Stomach smooth muscle (tissue), 2 donors: ENCODE measurements at regions not wholly inside any gene's neighbourhood (a gene's known extent, or its start where the extent isn't known, plus 50 kb on each side); places are given as distances from the start of the nearest gene placed in this dataset.

ENCODE experiments used
- H3K27ac ChIP-seq: one replicate; pipeline ENCODE4 v1.7.0; 2013; ENCODE audit warnings: mild to moderate bottlenecking, low read length, inconsistent platforms
- H3K27me3 ChIP-seq, 2 donors: one replicate each; pipeline ENCODE4 v1.7.0; 2013; ENCODE audit warnings: low read length in 2 of 2; ENCODE audit not compliant: insufficient read depth in 2 of 2, control insufficient read depth in 1 of 2
- H3K36me3 ChIP-seq, 2 donors: one replicate each; pipeline ENCODE4 v1.7.0; 2013; ENCODE audit warnings: low read length in 2 of 2; ENCODE audit not compliant: control insufficient read depth in 2 of 2, insufficient read depth in 2 of 2
- H3K4me1 ChIP-seq: one replicate; pipeline ENCODE4 v1.7.0; 2013; ENCODE audit warnings: low read length; ENCODE audit not compliant: control insufficient read depth, insufficient read depth
- H3K4me3 ChIP-seq, 2 donors: one replicate each; pipeline ENCODE4 v1.7.0; 2013; ENCODE audit warnings: low read length in 2 of 2
- H3K9ac ChIP-seq, 2 donors: one replicate each; pipeline ENCODE4 v1.7.0; 2013; ENCODE audit warnings: low read length in 2 of 2, mild to moderate bottlenecking in 1 of 2
- H3K9me3 ChIP-seq, 2 donors: one replicate each; pipeline ENCODE4 v1.7.0; 2013; ENCODE audit warnings: low read length in 2 of 2; ENCODE audit not compliant: control insufficient read depth in 2 of 2
- donor health status: healthy.
- donor health status: Pancreatic carcinoma.

GRCh38 chr14:58697930-58698642 lies 60.3 kb downstream of the DACT1 start:
- Histone ChIP-seq H3K27me3 (no peaks in the 10 kb centered on the region), H3K4me3 (no peak overlapping the region), H3K36me3 (no peaks in the 10 kb centered on the region), H3K4me1 (peaks cover 3% of the 10 kb centered on the region), H3K9ac (no peak overlapping the region), H3K27ac (no peak overlapping the region), H3K9me3 (no peaks in the 10 kb centered on the region)

GRCh38 chr14:58699681-58700205 lies 62.0 kb downstream of the DACT1 start:
- Histone ChIP-seq H3K27me3 (no peaks in the 10 kb centered on the region), H3K9ac (no peak overlapping the region), H3K4me3 (no peak overlapping the region), H3K4me1 (peaks cover 3% of the 10 kb centered on the region), H3K9me3 (no peaks in the 10 kb centered on the region), H3K27ac (no peak overlapping the region), H3K36me3 (no peaks in the 10 kb centered on the region)

- Histone ChIP-seq H3K9ac (no peak overlapping the region), H3K9me3 (no peaks in the 10 kb centered on the region), H3K27ac (no peak overlapping the region), H3K4me1 (peaks cover 3% of the 10 kb centered on the region), H3K36me3 (no peaks in the 10 kb centered on the region), H3K4me3 (no peak overlapping the region), H3K27me3 (no peaks in the 10 kb centered on the region)
Observed at GRCh38 chr14:58701156-58701555, 63.4 kb downstream of the DACT1 start.

GRCh38 chr14:58701604-58702003 lies 63.8 kb downstream of the DACT1 start:
- Histone ChIP-seq H3K4me1 (peaks cover 3% of the 10 kb centered on the region), H3K9me3 (no peaks in the 10 kb centered on the region), H3K4me3 (no peak overlapping the region), H3K27ac (no peak overlapping the region), H3K27me3 (no peaks in the 10 kb centered on the region), H3K36me3 (no peaks in the 10 kb centered on the region), H3K9ac (no peak overlapping the region)

GRCh38 chr14:58702441-58703160 lies 64.8 kb downstream of the DACT1 start:
- Histone ChIP-seq H3K36me3 (no peaks in the 10 kb centered on the region), H3K9me3 (no peaks in the 10 kb centered on the region), H3K9ac (no peak overlapping the region), H3K4me1 (peaks cover 3% of the 10 kb centered on the region), H3K4me3 (no peak overlapping the region), H3K27ac (no peak overlapping the region), H3K27me3 (no peaks in the 10 kb centered on the region)

- Histone ChIP-seq H3K27me3 (no peaks in the 10 kb centered on the region), H3K27ac (no peak overlapping the region), H3K4me1 (peaks cover 3% of the 10 kb centered on the region), H3K36me3 (no peaks in the 10 kb centered on the region), H3K4me3 (no peak overlapping the region), H3K9ac (no peak overlapping the region), H3K9me3 (no peaks in the 10 kb centered on the region)
Observed at GRCh38 chr14:58703161-58703506, 65.4 kb downstream of the DACT1 start.

GRCh38 chr14:58705066-58705465 lies 67.3 kb downstream of the DACT1 start:
- peaks cover 0 to under 1% of the 10 kb centered on the region in 2 donors for H3K27me3 ChIP-seq
- no peak overlapping the region for H3K27ac ChIP-seq
- no peaks in the 10 kb centered on the region for H3K36me3 ChIP-seq
- H3K4me3 ChIP-seq = no peak overlapping the region
- no peak overlapping the region for H3K9ac ChIP-seq
- no peaks in the 10 kb centered on the region for H3K9me3 ChIP-seq
- peaks cover 3% of the 10 kb centered on the region for H3K4me1 ChIP-seq

GRCh38 chr14:58707949-58708348 lies 70.2 kb downstream of the DACT1 start:
- H3K9ac ChIP-seq = no peak overlapping the region
- H3K4me1 ChIP-seq = no peaks in the 10 kb centered on the region
- no peaks in the 10 kb centered on the region for H3K36me3 ChIP-seq
- peaks cover 0 to 2% of the 10 kb centered on the region in 2 donors for H3K27me3 ChIP-seq
- no peak overlapping the region for H3K27ac ChIP-seq
- H3K4me3 ChIP-seq = no peak overlapping the region
- H3K9me3 ChIP-seq = no peaks in the 10 kb centered on the region

- Histone ChIP-seq H3K36me3 (no peaks in the 10 kb centered on the region), H3K27me3 (peaks cover 0 to 2% of the 10 kb centered on the region in 2 donors), H3K4me3 (no peak overlapping the region), H3K4me1 (no peaks in the 10 kb centered on the region), H3K9ac (no peak overlapping the region), H3K27ac (no peak overlapping the region), H3K9me3 (no peaks in the 10 kb centered on the region)
Observed at GRCh38 chr14:58709949-58710348, 72.2 kb downstream of the DACT1 start.

GRCh38 chr14:58711382-58711781 lies 73.6 kb downstream of the DACT1 start:
- Histone ChIP-seq H3K9ac (no peak overlapping the region), H3K4me1 (no peaks in the 10 kb centered on the region), H3K27me3 (peaks cover 0 to 2% of the 10 kb centered on the region in 2 donors), H3K4me3 (no peak overlapping the region), H3K36me3 (no peaks in the 10 kb centered on the region), H3K9me3 (no peaks in the 10 kb centered on the region), H3K27ac (no peak overlapping the region)

- peaks cover 0 to 2% of the 10 kb centered on the region in 2 donors for H3K27me3 ChIP-seq
- no peak overlapping the region for H3K27ac ChIP-seq
- H3K36me3 ChIP-seq = no peaks in the 10 kb centered on the region
- H3K4me1 ChIP-seq = no peaks in the 10 kb centered on the region
- no peak overlapping the region for H3K9ac ChIP-seq
- no peak overlapping the region for H3K4me3 ChIP-seq
- H3K9me3 ChIP-seq = no peaks in the 10 kb centered on the region
Observed at GRCh38 chr14:58712357-58712756, 74.6 kb downstream of the DACT1 start.
